GM21381 (cell line): ENCODE measurements at regions not wholly inside any gene's neighbourhood (a gene's known extent, or its start where the extent isn't known, plus 50 kb on each side); places are given as distances from the start of the nearest gene placed in this dataset.
"Not testable (repeated sequence)": the region's sequence is repeated elsewhere in the genome, so short reads cannot be mapped to it uniquely, and the experiment has no call there.

Source experiments
- ATAC-seq: cut with Tn5 transposase; IDR thresholded peaks from one replicate; pipeline ENCODE4 v1.9.1; 2021; ENCODE audit warnings: mild to moderate bottlenecking, moderate library complexity; ENCODE audit not compliant: unreplicated experiment

DNA sequence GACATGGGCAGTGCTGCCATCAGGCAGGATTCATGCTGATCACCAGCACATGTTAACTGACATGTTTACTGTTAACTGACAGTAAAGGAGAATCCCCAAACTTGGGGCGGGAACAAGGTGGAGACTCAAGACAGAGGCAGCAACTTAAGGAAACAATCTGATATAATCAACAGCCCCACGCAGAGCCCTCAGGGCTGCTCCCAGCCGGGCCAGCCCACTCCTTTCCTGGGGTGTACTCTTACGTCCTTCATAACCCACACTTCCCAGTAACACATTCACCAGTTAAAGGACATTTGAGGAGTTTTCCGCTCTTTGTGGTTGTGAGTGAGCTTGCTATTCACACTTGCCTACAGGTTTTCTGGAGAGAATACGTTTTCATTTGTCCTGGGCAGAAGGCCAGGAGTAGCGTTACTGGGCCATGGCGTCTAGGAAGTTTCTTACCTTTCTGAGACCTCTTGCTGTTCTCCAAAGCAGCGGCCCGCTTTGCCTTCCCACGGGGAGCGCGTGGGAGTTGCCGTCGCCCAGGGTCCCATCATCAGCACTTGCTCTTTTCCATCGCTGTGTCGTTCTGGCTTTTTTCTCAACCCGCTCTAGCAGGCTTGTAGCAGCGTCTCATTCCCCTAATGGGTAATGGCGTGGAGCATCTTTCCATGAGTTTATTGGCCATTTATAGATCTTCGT, 56.4 kb downstream of the FOXF2 start:
- ATAC-seq = no peak

GRCh38 chr6:1449896-1450295, 60.5 kb downstream of the FOXF2 start:
- ATAC-seq = no peak

DNA sequence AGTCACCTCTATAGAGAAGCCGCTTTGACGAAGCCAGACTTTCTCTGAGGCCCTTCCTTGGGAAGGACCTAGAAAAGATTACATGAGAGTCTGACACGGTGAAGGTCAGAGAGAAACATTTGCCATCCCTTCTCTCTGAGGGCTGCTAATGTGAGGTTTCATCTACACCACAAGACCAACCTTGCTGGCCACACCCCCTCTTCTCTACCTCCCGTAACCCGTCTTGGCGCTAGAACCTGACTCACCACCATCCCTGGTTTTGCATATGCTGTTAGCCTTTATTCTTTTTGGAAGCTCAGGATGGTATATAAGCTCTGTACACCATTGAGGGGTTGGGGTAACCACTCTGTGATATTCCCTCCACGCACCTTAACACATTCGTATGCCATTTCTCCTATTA, 63.6 kb downstream of the FOXF2 start:
- no peak for ATAC-seq

GRCh38 chr6:1456816-1457215, 67.4 kb downstream of the FOXF2 start:
- not testable (repeated sequence) for ATAC-seq

DNA sequence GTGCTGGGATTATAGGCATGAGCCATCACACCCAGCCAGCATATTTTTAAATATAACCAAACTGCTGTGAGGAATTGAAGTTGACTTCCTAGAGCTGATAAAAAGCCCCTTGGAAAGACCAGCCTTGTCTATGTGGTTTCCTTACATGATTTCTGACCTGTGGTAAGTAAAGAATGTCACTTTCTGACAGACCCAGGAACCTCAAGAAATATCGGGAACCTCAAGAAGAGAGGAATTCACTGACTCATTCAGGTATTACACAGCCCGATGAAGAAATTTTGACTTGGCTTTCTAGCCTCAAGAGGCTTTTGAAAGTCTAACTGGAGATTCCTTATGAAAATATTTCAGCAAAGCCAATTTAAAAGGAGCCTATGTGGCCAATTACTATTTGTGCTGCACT, 71.8 kb downstream of the FOXF2 start:
- no peak for ATAC-seq

DNA sequence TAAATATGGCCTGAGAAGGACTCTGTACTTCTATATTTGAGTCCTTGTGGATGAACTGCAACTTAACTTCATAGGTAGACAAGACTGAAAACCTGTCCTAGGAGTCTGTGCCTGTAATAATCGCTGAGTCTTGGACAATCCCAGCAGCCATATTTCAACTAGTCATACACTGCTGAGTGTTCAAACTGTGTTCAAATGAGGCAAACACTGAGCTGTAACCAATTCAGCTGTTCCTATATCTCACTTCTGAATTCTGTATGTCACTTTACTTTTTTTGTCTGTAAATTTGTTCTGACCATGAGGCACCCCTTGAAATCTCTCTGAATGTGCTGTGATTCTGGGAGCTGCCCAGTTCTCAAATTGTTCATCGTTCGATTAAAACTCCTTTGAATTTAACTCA, 72.4 kb downstream of the FOXF2 start:
- ATAC-seq = no peak

DNA sequence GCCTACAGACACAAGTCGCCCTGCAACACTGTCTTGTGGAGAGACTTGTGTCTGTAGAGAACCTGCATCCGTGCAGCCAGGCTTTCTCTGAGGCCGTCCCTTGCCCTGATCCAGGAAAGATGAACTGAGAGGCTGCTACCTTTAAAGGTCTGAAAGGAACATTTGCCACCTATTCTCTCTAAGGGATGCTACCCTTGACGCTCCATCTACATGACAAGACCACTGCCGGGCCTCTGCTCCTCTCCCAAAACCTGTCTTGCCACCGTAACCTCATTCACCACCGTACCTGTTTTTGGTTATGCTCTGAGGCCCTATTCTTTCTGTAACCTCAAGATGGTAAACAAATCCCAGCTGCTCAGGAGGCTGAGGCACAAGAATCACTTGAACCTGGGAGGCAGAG, 73.9 kb downstream of the FOXF2 start:
- ATAC-seq = no peak

DNA sequence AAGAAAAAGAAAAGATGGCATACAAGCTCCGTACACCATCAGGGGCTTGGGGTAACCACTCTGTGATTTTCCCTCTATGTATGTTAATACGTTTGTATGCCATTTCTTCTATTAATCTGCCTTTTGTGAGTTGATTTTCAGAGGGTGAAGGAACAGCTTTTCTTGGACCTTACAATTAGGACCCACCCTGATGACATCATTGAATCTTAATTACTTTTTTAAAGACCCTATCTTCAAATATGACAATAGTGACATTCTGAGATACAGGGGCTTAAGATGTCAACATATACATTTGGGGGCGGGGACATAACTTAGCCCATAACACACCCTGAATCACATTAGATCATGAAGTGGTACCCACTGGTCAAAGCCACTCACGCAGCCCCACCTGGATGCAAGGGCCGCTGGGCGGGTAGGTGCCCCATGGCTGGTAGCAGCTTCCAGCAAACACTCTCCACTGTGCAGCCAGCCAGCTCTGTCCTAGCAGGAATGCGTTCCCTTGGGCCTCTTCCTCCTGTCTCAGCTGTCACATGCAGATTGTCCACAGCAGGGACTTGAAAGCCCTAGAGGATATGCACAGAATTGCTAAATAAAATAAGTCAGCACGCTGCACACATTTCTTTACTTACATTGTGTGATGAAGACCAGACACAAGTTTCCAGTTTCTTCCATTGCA, 74.5 kb downstream of the FOXF2 start:
- ATAC-seq = no peak

- no peak for ATAC-seq
Observed at GRCh38 chr6:1464781-1465370, 75.5 kb downstream of the FOXF2 start.

GRCh38 chr6:1468126-1468525, 78.8 kb downstream of the FOXF2 start:
- no peak for ATAC-seq

DNA sequence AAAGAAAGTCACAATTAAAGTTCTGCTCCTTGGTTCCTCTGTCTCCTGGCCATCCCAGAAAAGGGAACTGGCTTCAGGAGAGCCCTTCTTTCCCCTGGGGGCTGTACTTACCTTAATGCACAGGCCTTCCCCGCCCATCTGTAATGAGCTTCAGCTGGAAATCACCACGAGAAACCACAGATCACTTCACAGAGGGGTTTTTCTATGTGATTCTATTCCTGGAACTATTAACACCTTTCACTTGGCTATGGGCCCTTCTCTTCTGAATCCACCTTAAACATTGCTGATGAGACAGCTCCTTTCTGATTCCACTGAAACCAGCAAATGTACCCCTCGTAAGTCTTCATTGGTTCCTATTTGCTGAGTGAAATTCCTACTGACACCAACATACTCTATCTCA, 80.7 kb downstream of the FOXF2 start:
- no peak for ATAC-seq

- ATAC-seq = no peak
Observed at GRCh38 chr6:1472643-1473042, 83.3 kb downstream of the FOXF2 start.

- no peak for ATAC-seq
Observed at GRCh38 chr6:1473166-1473565, 83.8 kb downstream of the FOXF2 start.

DNA sequence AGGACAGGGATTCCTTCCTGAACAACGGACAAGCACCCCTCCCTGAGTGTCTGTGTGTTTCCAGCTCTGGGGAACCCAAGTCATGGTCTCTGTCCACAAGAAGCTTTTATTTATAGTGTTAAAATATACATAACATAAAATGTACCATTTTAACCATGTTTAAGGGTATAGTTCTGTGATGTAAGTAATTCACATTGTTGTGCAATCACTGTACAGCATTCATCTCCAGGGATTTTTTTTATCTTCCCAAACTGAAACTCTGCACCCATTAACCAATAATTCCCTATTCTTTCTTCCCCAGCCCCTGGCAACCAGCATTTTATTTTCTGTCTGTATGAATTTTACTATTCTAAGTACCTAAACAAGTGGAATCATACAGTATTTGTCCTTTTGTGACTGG, 84.2 kb downstream of the FOXF2 start:
- ATAC-seq = no peak

- ATAC-seq = no peak
Observed at GRCh38 chr6:1474205-1474604, 84.8 kb downstream of the FOXF2 start.

GRCh38 chr6:1475174-1475573, 85.8 kb downstream of the FOXF2 start:
- no peak for ATAC-seq

DNA sequence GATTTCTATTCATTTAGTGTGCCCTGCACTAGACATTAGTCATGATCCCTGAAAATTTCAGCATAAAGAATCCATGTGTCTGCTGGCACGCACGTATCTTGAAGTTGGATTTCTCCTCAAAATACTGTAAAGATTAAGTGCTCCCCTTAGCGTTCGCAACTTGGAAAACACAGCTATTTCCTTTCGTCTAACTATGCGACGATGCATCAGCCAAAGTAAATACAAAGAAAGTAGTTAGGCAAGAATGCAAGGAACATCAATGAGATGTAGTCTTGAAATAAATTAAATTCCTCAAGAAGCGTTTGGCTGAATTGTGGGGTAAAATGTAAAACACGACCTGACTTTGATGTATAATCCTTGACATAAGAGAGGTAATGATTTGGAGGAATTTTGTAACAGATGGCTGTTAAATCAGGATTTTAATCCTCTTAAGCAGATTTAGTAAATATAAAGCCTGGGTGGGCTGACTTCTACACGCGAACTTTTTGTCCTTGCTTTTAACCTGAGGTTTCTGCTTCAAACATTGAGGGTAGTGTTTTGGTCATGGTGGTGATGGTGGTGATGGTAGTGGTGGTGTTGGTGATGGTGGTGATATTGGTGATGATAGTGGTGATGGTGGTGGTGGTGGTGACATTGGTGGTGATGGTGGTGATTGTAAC, 88.2 kb downstream of the FOXF2 start:
- no peak for ATAC-seq

GRCh38 chr6:1478163-1478826, 88.9 kb downstream of the FOXF2 start:
- ATAC-seq = not testable (repeated sequence)

- ATAC-seq = no peak
Observed at GRCh38 chr6:1479095-1479494, 89.7 kb downstream of the FOXF2 start.

- no peak for ATAC-seq
Observed at GRCh38 chr6:1479601-1480221, 90.3 kb downstream of the FOXF2 start.

DNA sequence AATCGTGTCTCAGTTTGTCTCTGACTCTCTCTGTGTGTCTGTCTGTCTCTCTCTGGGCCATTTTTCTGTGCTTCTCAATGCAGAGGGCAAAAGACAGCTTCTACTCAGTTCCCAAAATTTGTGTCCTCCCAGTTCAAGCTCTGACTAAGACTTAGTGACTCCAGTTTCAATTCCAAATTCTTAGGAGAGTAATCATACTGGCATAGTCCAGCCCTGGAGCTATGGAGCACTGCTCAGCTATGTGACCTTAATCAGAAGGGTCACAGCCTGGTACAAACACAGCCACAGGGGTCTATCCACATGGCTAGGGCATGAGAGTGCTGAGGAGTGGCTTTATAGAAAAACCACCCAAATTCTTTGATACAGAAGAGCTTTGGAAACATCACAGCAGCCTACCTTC, 91.9 kb downstream of the FOXF2 start:
- ATAC-seq = no peak
